ENCODE measurements at regions not wholly inside any gene's neighbourhood (a gene's known extent, or its start where the extent isn't known, plus 50 kb on each side); places are given as distances from the start of the nearest gene placed in this dataset.
A peak's percentile ranks its signal among the peaks of the same experiment; 100 is the strongest.
"Not testable (repeated sequence)": the region's sequence is repeated elsewhere in the genome, so short reads cannot be mapped to it uniquely, and the experiment has no call there.

- DNase-seq = no peak
Observed at GRCh38 chr12:46711756-46712155, 114.0 kb downstream of the SLC38A4 start.

DNA sequence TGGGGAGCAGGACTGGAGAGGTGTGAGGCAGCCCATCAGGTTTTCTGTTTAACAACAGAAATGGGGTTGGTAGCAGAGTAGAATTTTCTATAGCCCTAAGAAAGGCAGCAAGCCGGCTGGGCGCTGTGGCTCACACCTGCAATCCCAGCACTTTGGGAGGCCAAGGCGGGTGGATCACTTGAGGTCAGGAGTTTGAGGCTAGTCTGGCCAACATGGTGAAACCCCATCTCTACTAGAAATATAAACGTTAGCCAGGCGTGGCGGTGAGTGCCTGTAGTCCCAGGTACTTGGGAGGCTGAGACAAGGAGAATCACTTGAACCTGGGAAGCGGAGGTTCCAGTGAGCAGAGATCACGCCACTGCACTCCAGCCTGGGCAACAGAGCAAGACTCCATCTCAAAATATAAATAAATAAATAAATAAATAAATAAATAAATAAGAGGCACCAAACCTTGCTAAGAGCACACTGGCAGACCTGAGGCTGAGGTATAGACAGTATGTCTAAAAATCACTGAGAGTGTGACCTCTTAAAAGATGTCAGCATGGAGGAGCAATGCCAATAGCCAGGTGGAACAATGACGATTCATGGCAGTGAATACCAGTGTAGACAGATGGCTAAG is 115.6 kb downstream of the SLC38A4 start:
- DNase-seq = no peak

GRCh38 chr12:46702581-46703344 is 123.0 kb downstream of the SLC38A4 start:
- no peak for DNase-seq

GRCh38 chr12:46701356-46701755 is 124.4 kb downstream of the SLC38A4 start:
- DNase-seq = no peak

GRCh38 chr12:46699986-46700385 is 125.8 kb downstream of the SLC38A4 start:
- DNase-seq = no peak

DNA sequence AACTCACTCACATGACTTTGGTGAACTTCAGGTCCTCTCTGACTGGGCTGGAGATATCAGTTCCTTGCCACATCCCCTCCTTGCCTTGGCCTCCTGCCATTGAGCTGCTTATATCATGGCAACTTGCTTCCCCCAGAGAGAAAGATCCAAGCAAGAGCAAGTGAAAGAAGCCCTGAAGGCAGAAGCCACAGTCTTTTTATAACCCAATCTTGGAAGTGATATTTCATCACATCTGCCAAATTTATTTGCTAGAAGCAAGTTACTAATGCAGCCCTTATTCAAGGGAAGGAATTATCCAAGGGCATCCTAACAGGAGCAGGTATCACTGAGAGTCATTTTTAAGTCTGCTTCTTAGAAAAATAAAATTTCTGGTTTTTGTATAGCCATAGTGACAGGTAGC is 127.8 kb downstream of the SLC38A4 start:
- DNase-seq = no peak

- DNase-seq = no peak
Observed at GRCh38 chr12:46693518-46693917, 132.3 kb downstream of the SLC38A4 start.

- DNase-seq = no peak
Observed at GRCh38 chr12:46693034-46693433, 132.8 kb downstream of the SLC38A4 start.

- DNase-seq = no peak
Observed at GRCh38 chr12:46692606-46693005, 133.2 kb downstream of the SLC38A4 start.

GRCh38 chr12:46686267-46686942 is 139.4 kb downstream of the SLC38A4 start:
- DNase-seq = no peak

- DNase-seq = not testable (repeated sequence)
Observed at GRCh38 chr12:46684243-46684642, 141.6 kb downstream of the SLC38A4 start.

- DNase-seq = no peak
Observed at GRCh38 chr12:46682148-46682547, 143.6 kb downstream of the SLC38A4 start.

DNA sequence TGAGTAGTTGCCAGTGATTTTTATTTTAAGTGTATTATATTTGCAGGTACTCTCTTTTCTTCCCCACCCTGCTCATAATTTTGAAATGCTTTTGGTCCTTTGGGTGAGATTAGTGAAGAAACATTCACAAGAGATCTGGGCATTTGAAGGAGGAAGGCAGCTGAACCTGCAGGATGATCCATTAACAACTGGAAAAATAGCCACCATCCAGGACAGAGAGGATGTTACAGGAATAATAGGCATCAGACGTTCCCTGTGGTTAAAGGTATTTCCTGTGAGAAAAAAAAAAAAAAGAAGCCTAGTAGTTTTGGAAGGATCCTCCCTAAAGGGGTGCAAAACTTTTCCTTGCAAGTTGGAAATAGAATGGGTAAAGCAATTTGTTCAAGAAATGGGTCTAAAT is 145.3 kb downstream of the SLC38A4 start:
- no peak for DNase-seq

DNA sequence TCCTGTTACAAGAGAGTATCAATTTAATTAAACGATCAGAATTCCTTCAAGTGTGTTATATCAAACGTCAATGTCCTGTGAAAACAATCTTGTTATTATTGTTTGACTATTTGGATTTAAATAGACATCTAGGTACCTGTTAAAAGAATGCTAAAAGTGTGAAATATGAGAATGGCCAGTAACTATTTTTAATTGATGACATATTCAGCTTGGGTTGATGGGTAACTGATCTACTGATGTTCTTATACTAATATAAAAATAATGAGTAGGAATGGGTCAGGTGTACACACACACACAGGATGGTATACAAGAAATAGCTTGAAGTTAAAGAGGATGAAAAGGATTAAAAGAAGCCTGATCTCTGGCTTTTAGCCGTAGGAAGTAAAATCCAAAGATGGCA is 146.0 kb downstream of the SLC38A4 start:
- DNase-seq = no peak

GRCh38 chr12:46678426-46678825 is 147.4 kb downstream of the SLC38A4 start:
- DNase-seq = no peak

- DNase-seq = peak; percentile 12
Observed at GRCh38 chr12:46677749-46678148, 148.0 kb downstream of the SLC38A4 start.

DNA sequence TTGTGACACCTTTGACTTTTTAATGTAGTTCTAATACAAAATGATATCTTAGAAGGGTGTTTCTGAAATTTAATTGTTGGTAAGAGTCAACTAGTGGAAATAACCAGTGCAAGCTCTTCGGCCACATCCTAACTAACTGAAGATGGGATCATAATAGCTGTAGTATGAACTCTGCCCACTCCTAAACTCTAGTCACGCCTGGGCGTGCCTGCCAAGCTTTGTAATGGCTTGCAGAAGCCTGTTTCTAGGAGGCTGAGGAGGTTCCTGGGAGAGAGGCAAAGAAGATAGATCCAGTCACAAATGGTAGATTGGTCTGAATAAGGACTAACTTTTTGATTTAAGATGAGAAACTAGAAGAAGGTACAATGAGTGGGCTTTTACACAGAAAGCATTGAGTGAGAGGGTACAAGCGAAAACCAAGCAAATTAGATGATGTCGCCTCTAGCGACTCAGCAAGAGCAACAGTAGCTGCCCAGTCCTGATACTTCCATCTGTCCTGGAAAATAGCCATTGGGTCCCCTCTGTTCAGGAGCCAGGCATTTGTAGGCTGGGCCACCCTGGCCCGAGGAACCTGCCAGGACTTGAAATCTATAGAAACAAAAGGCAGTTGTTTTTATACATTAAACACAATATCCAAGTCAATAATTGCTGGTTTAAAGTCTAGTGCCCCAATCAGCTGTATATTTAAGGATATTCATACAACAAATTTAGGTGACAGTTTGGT is 148.8 kb downstream of the SLC38A4 start:
- DNase-seq = no peak

DNA sequence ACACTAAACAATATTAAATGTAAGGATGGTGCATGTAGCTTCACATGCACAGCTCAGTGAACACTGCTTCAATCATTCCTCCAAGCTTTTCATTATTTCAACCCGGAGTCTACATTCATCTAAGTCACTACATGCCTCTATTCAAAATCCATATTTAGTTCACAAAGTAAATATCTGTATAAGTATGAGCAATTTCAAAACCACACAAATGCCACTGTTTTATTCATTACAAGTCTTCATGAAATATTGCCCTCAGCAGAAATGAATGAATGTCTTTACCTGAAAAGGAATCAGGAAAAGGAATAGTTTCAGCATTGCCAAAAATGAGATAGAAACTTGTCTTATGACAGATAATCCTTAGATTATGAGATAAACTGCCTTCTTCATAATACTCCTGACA is 149.4 kb downstream of the SLC38A4 start:
- DNase-seq = no peak

DNA sequence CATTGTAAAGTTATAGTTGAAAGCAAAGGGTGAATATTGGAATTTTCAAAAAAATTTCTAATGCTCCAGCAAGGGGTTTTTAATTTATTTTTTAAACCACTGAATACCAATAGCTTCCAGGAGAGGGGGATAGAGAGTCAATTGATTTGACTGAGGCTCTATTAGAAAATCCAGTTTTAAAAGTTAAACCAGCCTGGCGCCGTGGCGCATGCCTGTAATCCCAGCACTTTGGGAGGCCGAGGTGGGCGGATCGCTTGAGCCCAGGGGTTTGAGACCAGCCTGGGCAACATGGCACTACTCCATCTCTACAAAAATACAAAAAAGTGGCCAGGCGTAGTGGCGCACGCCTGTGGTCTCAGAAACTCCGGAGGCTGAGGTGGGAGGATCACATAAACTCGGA is 150.1 kb downstream of the SLC38A4 start:
- DNase-seq = peak; percentile 26

- DNase-seq = no peak
Observed at GRCh38 chr12:46674800-46675199, 151.0 kb downstream of the SLC38A4 start.

DNA sequence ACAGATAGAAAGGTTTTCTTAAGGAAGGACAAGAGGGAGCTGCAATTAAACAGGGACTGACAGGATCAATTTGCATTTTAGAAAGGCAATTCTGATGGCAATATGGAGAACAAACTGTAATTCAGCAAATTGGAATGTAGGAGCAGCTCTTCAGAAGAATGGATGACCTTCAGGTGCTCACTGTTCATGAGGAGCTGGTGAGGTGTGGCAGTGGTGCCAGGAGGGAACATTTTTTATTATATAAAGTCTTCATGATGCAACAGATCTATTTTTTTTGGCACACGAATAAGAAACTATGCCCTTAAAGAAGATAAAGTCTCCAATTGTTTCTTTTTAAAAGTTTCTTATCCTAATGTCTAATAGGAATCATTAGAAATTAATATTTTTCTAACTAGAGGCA is 151.7 kb downstream of the SLC38A4 start:
- DNase-seq = no peak

GRCh38 chr12:46671102-46671501 is 154.7 kb downstream of the SLC38A4 start:
- no peak for DNase-seq

GRCh38 chr12:46670636-46671035 is 155.2 kb downstream of the SLC38A4 start:
- no peak for DNase-seq
